Spleen (tissue), 11 donors: ENCODE measurements at regions not wholly inside any gene's neighbourhood (a gene's known extent, or its start where the extent isn't known, plus 50 kb on each side); places are given as distances from the start of the nearest gene placed in this dataset.
A peak's percentile ranks its signal among the peaks of the same experiment; 100 is the strongest.

ENCODE experiments used
- DNase-seq: peaks from one replicate; pipeline ENCODE4 v3.0.0-alpha.2; 2020
- H3K27ac ChIP-seq, 8 donors: fragments of 200-600 bp; sonication (generic) in 7 of 8; 1 replicate in 4 of 8; 2 replicates in 4 of 8; pipeline versions ENCODE4 v1.5.0 to v1.8.0; 2016 to 2021; ENCODE audit warnings: inconsistent platforms in 4 of 8, mild to moderate bottlenecking in 4 of 8, moderate library complexity in 1 of 8
- H3K27me3 ChIP-seq, 7 donors: fragments of 200-600 bp; sonication (generic) in 6 of 7; replicated peaks in 1 of 7; 1 replicate in 4 of 7; 2 replicates in 3 of 7; pipeline versions ENCODE4 v1.5.0 to v1.8.0; 2016 to 2021; ENCODE audit warnings: inconsistent platforms in 3 of 7, mild to moderate bottlenecking in 1 of 7
- H3K36me3 ChIP-seq, 6 donors: fragments of 200-600 bp; sonication (generic) in 5 of 6; 1 replicate in 4 of 6; 2 replicates in 2 of 6; pipeline versions ENCODE4 v1.5.0 to v1.8.0; 2016 to 2021; ENCODE audit warnings: inconsistent platforms in 2 of 6
- H3K4me1 ChIP-seq, 6 donors: fragments of 200-600 bp; sonication (generic) in 5 of 6; 1 replicate in 3 of 6; 2 replicates in 3 of 6; pipeline versions ENCODE4 v1.5.0 to v1.8.0; 2016 to 2021; ENCODE audit warnings: inconsistent platforms in 3 of 6
- H3K4me3 ChIP-seq, 8 donors: fragments of 200-600 bp; sonication (generic) in 7 of 8; 1 replicate in 4 of 8; 2 replicates in 4 of 8; pipeline versions ENCODE4 v1.5.0 to v1.8.0; 2016 to 2021; ENCODE audit warnings: inconsistent platforms in 4 of 8, mild to moderate bottlenecking in 4 of 8, moderate library complexity in 2 of 8
- H3K9me3 ChIP-seq, 8 donors: fragments of 200-600 bp; sonication (generic) in 7 of 8; 1 replicate in 4 of 8; 2 replicates in 4 of 8; pipeline versions ENCODE4 v1.5.0 to v1.8.0; 2016 to 2021; ENCODE audit warnings: inconsistent platforms in 4 of 8
- POLR2A ChIP-seq, 3 donors: fragments of 450-650 bp; IDR thresholded peaks; one replicate each; pipeline ENCODE4 v1.5.1; 2017; ENCODE audit warnings: antibody characterized with exemption in 3 of 3, mild to moderate bottlenecking in 1 of 3
- POLR2AphosphoS5 ChIP-seq, 3 donors: sonication (generic); formaldehyde crosslinking; IDR thresholded peaks; one replicate each; pipeline ENCODE4 v1.5.1; 2017; ENCODE audit warnings: antibody characterized with exemption in 3 of 3
- WGBS, 5 donors: extraction: QIAGEN DNeasy Blood & Tissue Kit in 3 of 5; methylation state at CpG; one replicate each; pipeline versions ENCODE4 v1.1.5 to v1.1.7; 2013 to 2018; 5-methylcytosine and 5-hydroxymethylcytosine counted together
- intact Hi-C: fragments of 100-400 bp; cut with DNase I; formaldehyde crosslinking; loops from one replicate; pipeline ENCODE4 v1.15.0; 2023; ENCODE audit warnings: low total_unique reads
- TF ChIP-seq, protein P1 (sequence below), 11 experiments: fragments of 200-600 bp in 7 of 11; fragments of 450-650 bp in 4 of 11; sonication (generic) in 4 of 11; IDR thresholded peaks in 8 of 11; conservative IDR thresholded peaks in 3 of 11; 1 replicate in 7 of 11; 2 replicates in 4 of 11; pipeline versions ENCODE4 v1.4.0 to v1.8.0; 2016 to 2021; ENCODE audit warnings: antibody characterized with exemption in 11 of 11, inconsistent platforms in 4 of 11, mild to moderate bottlenecking in 1 of 11
- donor health status: healthy with polysubstance abuse.
- donor health status: DM: no; HTN: no; CAD: no; lungs with moderate emphysema.
- donor health status: DM: no; HTN: no; CAD: no.
- donor health status: Bipolar disorder and iron deficiency.
- donor health status: healthy.
- donor health status: DM: no; HTN: no; CAD: no.
- donor health status: DM: yes; HTN: yes; CAD: no.

DNA sequence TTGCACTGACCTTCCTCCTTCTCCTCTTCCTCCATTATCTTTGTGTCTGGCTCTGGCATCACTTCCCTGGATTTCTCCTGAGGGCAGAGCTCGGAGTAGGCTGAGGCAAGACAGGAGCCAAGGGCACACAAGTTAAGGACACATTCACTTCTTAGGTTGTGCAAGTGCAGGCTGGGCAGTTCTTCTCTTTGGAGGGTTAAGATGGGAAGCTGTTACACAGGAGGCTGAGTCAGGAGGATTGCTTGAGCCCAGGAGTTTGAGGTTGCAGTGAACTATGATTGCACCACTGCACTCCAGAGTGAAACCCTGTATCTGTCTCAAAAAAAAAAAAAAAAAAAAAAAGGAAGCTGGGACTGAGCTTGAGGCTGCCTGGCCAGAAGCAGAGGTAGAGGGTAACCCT, 176.2 kb upstream of the ANKRD28 start:
- H3K27me3 ChIP-seq = no peaks in the 10 kb centered on the region
- no peak for DNase-seq
- H3K4me1 ChIP-seq = no peaks in the 10 kb centered on the region
- H3K4me3 ChIP-seq = no peak overlapping the region
- no peak overlapping the region for H3K27ac ChIP-seq
- WGBS, 5 donors = 51 to 67% (median 59%) methylated on average over 1 of the region's 1 CpG
- no peaks in the 10 kb centered on the region for H3K36me3 ChIP-seq
- peaks cover 0 to under 1% (median 0%) of the 10 kb centered on the region in 8 donors for H3K9me3 ChIP-seq
- intact Hi-C loops = no loop called here
- no peak for TF ChIP-seq POLR2A (IDR thresholded peaks at IDR 0.05)
- no peak for TF ChIP-seq POLR2AphosphoS5 (IDR thresholded peaks at IDR 0.05)
- TF ChIP-seq, protein P1, sequence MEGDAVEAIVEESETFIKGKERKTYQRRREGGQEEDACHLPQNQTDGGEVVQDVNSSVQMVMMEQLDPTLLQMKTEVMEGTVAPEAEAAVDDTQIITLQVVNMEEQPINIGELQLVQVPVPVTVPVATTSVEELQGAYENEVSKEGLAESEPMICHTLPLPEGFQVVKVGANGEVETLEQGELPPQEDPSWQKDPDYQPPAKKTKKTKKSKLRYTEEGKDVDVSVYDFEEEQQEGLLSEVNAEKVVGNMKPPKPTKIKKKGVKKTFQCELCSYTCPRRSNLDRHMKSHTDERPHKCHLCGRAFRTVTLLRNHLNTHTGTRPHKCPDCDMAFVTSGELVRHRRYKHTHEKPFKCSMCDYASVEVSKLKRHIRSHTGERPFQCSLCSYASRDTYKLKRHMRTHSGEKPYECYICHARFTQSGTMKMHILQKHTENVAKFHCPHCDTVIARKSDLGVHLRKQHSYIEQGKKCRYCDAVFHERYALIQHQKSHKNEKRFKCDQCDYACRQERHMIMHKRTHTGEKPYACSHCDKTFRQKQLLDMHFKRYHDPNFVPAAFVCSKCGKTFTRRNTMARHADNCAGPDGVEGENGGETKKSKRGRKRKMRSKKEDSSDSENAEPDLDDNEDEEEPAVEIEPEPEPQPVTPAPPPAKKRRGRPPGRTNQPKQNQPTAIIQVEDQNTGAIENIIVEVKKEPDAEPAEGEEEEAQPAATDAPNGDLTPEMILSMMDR (IDR thresholded peaks at IDR 0.05 in 8 of 11, conservative IDR thresholded peaks at IDR 0.05 in 3 of 11) = no peak

DNA sequence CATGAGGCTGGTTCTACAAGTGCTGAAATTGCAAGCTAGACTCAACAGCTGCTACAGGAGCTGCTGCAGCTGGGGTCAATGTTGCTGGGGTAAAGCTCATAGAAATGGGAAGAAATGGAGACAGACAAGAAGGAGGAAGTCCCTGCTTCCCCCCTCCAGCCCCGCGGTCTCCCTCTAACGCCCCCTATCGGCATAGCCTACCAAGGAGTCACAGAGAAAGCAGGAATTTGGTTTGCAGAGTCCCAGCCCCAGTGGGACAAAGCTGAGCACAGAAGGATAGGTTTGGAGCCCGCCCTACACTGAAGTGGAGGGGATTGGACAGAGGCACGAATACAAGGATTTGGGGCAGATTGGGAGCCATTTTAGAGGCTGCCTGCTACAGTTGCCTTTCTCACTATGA, 176.9 kb upstream of the ANKRD28 start:
- no peaks in the 10 kb centered on the region for H3K4me1 ChIP-seq
- peak overlapping the region in 1 of 8 donors; percentile 33 for H3K27ac ChIP-seq
- H3K4me3 ChIP-seq = no peak overlapping the region
- intact Hi-C loops = no loop called here
- H3K36me3 ChIP-seq = no peaks in the 10 kb centered on the region
- TF ChIP-seq, protein P1 (IDR thresholded peaks at IDR 0.05 in 8 of 11, conservative IDR thresholded peaks at IDR 0.05 in 3 of 11) = no peak
- no peak for TF ChIP-seq POLR2AphosphoS5 (IDR thresholded peaks at IDR 0.05)
- H3K27me3 ChIP-seq = no peaks in the 10 kb centered on the region
- no peak for DNase-seq
- 27 to 37% (median 33%) methylated on average over 6 of the region's 6 CpGs for WGBS, 5 donors
- H3K9me3 ChIP-seq = peaks cover 0 to 5% (median 0%) of the 10 kb centered on the region in 8 donors

DNA sequence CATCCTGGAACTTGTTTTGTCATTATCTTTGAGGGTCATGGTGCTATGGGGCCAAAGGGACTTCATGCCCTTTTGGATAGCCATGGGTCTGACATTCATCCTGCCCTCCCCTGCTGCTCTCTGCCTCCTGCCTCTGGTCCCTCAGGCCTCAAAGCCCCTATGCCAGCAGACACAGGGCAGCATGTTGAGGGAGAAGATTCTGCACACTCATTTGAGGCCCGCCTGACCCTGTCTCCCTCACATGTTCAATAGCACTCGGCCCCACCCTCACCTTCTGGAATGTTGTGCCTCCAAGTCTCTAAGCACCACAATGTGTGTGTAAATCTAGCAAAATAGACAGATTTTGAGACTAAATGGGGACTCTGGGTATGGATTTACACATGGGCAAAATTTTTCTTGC, 178.7 kb upstream of the ANKRD28 start:
- TF ChIP-seq POLR2AphosphoS5 (IDR thresholded peaks at IDR 0.05) (no peak), POLR2A (IDR thresholded peaks at IDR 0.05) (no peak)
- TF ChIP-seq, protein P1 (IDR thresholded peaks at IDR 0.05 in 8 of 11, conservative IDR thresholded peaks at IDR 0.05 in 3 of 11) = no peak
- Histone ChIP-seq H3K27me3 (no peaks in the 10 kb centered on the region), H3K9me3 (peaks cover 0 to 5% (median 0%) of the 10 kb centered on the region in 8 donors), H3K4me1 (no peaks in the 10 kb centered on the region), H3K27ac (no peak overlapping the region), H3K36me3 (no peaks in the 10 kb centered on the region), H3K4me3 (no peak overlapping the region)
- WGBS, 5 donors = 62 to 84% (median 70%) methylated on average over 1 to 2 of the region's 2 CpGs
- intact Hi-C loops = no loop called here
- DNase-seq = no peak

DNA sequence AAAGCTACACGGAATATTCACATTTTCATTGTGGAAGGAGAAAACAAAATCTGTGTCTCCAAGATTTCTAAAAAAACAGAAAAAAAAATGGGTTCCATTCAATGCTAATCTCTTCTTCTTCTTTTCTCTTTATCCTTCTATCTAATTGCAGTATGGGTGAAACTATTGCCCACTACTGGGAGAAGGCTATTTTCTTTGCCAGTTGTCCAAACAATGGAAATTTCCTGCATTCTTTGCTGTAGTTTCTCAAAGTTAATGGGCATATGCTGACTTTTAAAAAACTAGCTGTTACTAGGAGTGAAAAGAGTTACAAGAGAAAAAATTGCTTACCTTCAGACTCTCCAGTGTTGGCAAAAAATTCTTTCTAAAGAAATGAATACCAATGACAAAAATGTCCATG, 179.3 kb upstream of the ANKRD28 start:
- H3K9me3 ChIP-seq = peaks cover 0 to 5% (median 0%) of the 10 kb centered on the region in 8 donors
- WGBS, 5 donors = 87 to 97% (median 95%) methylated on average over 1 of the region's 1 CpG
- no peaks in the 10 kb centered on the region for H3K36me3 ChIP-seq
- no peak overlapping the region for H3K4me3 ChIP-seq
- no peaks in the 10 kb centered on the region for H3K4me1 ChIP-seq
- H3K27me3 ChIP-seq = no peaks in the 10 kb centered on the region
- intact Hi-C loops = no loop called here
- TF ChIP-seq POLR2AphosphoS5 (IDR thresholded peaks at IDR 0.05) = no peak
- TF ChIP-seq, protein P1 (IDR thresholded peaks at IDR 0.05 in 8 of 11, conservative IDR thresholded peaks at IDR 0.05 in 3 of 11) = no peak
- no peak for TF ChIP-seq POLR2A (IDR thresholded peaks at IDR 0.05)
- H3K27ac ChIP-seq = no peak overlapping the region
- DNase-seq = no peak
